ENCODE measurements at regions not wholly inside any gene's neighbourhood (a gene's known extent, or its start where the extent isn't known, plus 50 kb on each side); places are given as distances from the start of the nearest gene placed in this dataset.

DNA sequence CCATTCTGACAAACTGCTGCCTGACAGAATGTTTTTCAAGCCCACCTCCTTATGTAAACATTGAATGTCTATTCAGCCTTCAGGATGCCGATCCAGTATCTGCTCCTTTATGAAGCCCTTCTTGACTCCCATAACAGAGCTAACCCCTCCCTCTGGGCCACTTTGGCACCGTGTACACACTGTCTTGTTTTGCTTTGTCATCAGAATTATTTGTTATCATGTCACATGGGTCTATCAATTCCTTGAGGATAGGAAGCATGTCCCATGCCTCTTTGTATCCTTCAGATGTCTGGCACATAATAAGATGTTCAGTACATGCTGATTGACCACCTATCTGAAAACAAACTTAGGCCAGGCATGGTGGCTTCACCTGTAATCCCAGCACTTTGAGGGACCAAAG is 92.3 kb downstream of the PRLHR start:
- TF ChIP-seq, protein P1, sequence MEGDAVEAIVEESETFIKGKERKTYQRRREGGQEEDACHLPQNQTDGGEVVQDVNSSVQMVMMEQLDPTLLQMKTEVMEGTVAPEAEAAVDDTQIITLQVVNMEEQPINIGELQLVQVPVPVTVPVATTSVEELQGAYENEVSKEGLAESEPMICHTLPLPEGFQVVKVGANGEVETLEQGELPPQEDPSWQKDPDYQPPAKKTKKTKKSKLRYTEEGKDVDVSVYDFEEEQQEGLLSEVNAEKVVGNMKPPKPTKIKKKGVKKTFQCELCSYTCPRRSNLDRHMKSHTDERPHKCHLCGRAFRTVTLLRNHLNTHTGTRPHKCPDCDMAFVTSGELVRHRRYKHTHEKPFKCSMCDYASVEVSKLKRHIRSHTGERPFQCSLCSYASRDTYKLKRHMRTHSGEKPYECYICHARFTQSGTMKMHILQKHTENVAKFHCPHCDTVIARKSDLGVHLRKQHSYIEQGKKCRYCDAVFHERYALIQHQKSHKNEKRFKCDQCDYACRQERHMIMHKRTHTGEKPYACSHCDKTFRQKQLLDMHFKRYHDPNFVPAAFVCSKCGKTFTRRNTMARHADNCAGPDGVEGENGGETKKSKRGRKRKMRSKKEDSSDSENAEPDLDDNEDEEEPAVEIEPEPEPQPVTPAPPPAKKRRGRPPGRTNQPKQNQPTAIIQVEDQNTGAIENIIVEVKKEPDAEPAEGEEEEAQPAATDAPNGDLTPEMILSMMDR (IDR thresholded peaks at IDR 0.05; ENCODE audit: insufficient read depth, low read length, poor library complexity, severe bottlenecking), result no peak
- no peak for TF ChIP-seq EZH2phosphoT487 (conservative IDR thresholded peaks at IDR 0.05; ENCODE audit: low read length)
